SK-N-SH (cell line): ENCODE measurements at regions not wholly inside any gene's neighbourhood (a gene's known extent, or its start where the extent isn't known, plus 50 kb on each side); places are given as distances from the start of the nearest gene placed in this dataset.

Source experiments
- CTCF ChIA-PET: fragments of 300-600, 350-600 bp; formaldehyde crosslinking; extraction: SDS; loops from one replicate; lab custom pipeline; 2021; lab: Yijun Ruan, JAX
- POLR2A ChIA-PET: fragments of 350-600 bp; sonication (Branson Sonifier 250); formaldehyde crosslinking; extraction: SDS; loops from one replicate; lab custom pipeline; 2020; ENCODE audit warnings: antibody characterized with exemption, inconsistent platforms; lab: Yijun Ruan, JAX
- DNase-seq: peaks from one replicate; pipeline ENCODE4 v3.0.0; 2012
- H2AFZ ChIP-seq: fragments of 200-600 bp; sonication (generic); 2 replicates; pipeline ENCODE4 v1.8.1; 2016; ENCODE audit warnings: antibody characterized with exemption, mild to moderate bottlenecking, low read depth
- H3F3A ChIP-seq: fragments of 200-600 bp; sonication (generic); replicated peaks from 2 replicates; pipeline ENCODE3; 2016; ENCODE audit warnings: antibody characterized with exemption, mild to moderate bottlenecking; ENCODE audit not compliant: insufficient read depth
- H3K27ac ChIP-seq, 2 experiments: fragments of 200-500 bp in 1 of 2; fragments of 200-600 bp in 1 of 2; sonication (Bioruptor generic) in 1 of 2; sonication (generic), shearing (Covaris generic) in 1 of 2; 2 replicates each; pipeline versions ENCODE4 v1.5.1 to v1.6.1; 2014 to 2016; ENCODE audit warnings: low read depth in 2 of 2, inconsistent platforms in 1 of 2, low read length in 1 of 2, mild to moderate bottlenecking in 1 of 2, mixed read lengths in 1 of 2
- H3K27me3 ChIP-seq: fragments of 200-600 bp; sonication (generic), shearing (Covaris generic); 2 replicates; pipeline ENCODE4 v1.6.1; 2016; ENCODE audit warnings: mixed run types; ENCODE audit not compliant: insufficient read depth
- H3K36me3 ChIP-seq, 2 experiments: fragments of 200-500 bp in 1 of 2; fragments of 200-600 bp in 1 of 2; sonication (Bioruptor generic) in 1 of 2; sonication (generic) in 1 of 2; replicated peaks in 1 of 2; 2 replicates each; pipeline versions ENCODE3 to v1.5.1; 2014 to 2016; ENCODE audit warnings: low read length in 1 of 2, mild to moderate bottlenecking in 1 of 2; ENCODE audit not compliant: insufficient read depth in 2 of 2, control insufficient read depth in 1 of 2
- H3K4me1 ChIP-seq, 2 experiments: fragments of 200-500 bp in 1 of 2; fragments of 200-600 bp in 1 of 2; sonication (Bioruptor generic) in 1 of 2; sonication (generic), shearing (Covaris generic) in 1 of 2; 2 replicates each; pipeline versions ENCODE4 v1.5.1 to v1.6.1; 2014 to 2016; ENCODE audit warnings: low read depth in 1 of 2, low read length in 1 of 2, mixed run types in 1 of 2; ENCODE audit not compliant: insufficient read depth in 2 of 2, control insufficient read depth in 1 of 2
- H3K4me2 ChIP-seq: fragments of 200-600 bp; sonication (generic), shearing (Covaris generic); 2 replicates; pipeline ENCODE4 v1.6.1; 2017; ENCODE audit warnings: mixed run types
- H3K4me3 ChIP-seq, 2 experiments: fragments of 200-500 bp in 1 of 2; fragments of 200-600 bp in 1 of 2; sonication (Bioruptor generic) in 1 of 2; sonication (generic), shearing (Covaris generic) in 1 of 2; 2 replicates each; pipeline versions ENCODE4 v1.5.1 to v1.8.1; 2014 to 2016; ENCODE audit warnings: low read depth in 2 of 2, inconsistent platforms in 1 of 2, low read length in 1 of 2, mild to moderate bottlenecking in 1 of 2, mixed read lengths in 1 of 2, moderate library complexity in 1 of 2
- H3K79me2 ChIP-seq: fragments of 200-600 bp; sonication (generic); 2 replicates; pipeline ENCODE4 v1.8.1; 2017; ENCODE audit warnings: mild to moderate bottlenecking; ENCODE audit not compliant: insufficient read depth
- H3K9ac ChIP-seq: fragments of 200-600 bp; sonication (generic); 2 replicates; pipeline ENCODE4 v1.6.1; 2017; ENCODE audit warnings: mixed run types
- H3K9me2 ChIP-seq: fragments of 200-600 bp; sonication (generic); 2 replicates; pipeline ENCODE4 v1.6.1; 2017; ENCODE audit warnings: mixed run types
- H3K9me3 ChIP-seq: fragments of 200-600 bp; sonication (generic); 2 replicates; pipeline ENCODE4 v1.6.1; 2017; ENCODE audit warnings: mixed run types, mild to moderate bottlenecking, moderate library complexity
- H4K20me1 ChIP-seq: fragments of 200-600 bp; sonication (generic); 2 replicates; pipeline ENCODE4 v1.6.1; 2017; ENCODE audit warnings: mild to moderate bottlenecking, mixed run types; ENCODE audit not compliant: insufficient read depth
- CHD2 ChIP-seq: fragments of 150-350 bp; IDR thresholded peaks from 2 replicates; pipeline ENCODE4 v1.6.1; 2018; ENCODE audit warnings: low read length; ENCODE audit not compliant: partially characterized antibody
- EP300 ChIP-seq, 2 experiments: IDR thresholded peaks; 2 replicates each; pipeline versions ENCODE4 v1.4.0 to v1.6.1; 2012; ENCODE audit warnings: borderline replicate concordance in 1 of 2, low read depth in 1 of 2, low read length in 1 of 2
- FOSL2 ChIP-seq: IDR thresholded peaks from 2 replicates; pipeline ENCODE4 v1.4.0; 2012; ENCODE audit warnings: low read depth, mild to moderate bottlenecking, moderate library complexity, borderline replicate concordance
- FOXJ3 ChIP-seq: sonication (generic); formaldehyde crosslinking; IDR thresholded peaks from 2 replicates; pipeline ENCODE4 v1.5.1; 2020; ENCODE audit warnings: mild to moderate bottlenecking, missing genetic modification reagents
- FOXM1 ChIP-seq: IDR thresholded peaks from 2 replicates; pipeline ENCODE4 v1.4.0; 2012; ENCODE audit warnings: low read depth, mild to moderate bottlenecking
- GABPA ChIP-seq: IDR thresholded peaks from 2 replicates; pipeline ENCODE4 v1.4.0; 2012; ENCODE audit warnings: low read depth, mild to moderate bottlenecking
- IRF3 ChIP-seq: fragments of 150-350 bp; IDR thresholded peaks from 2 replicates; pipeline ENCODE4 v1.6.1; 2016; ENCODE audit warnings: mild to moderate bottlenecking, low read depth, low read length
- JUND ChIP-seq: IDR thresholded peaks from 2 replicates; pipeline ENCODE4 v1.4.0; 2012
- MAX ChIP-seq: IDR thresholded peaks from 2 replicates; pipeline ENCODE4 v1.4.0; 2012; ENCODE audit warnings: low read depth
- MXI1 ChIP-seq: IDR thresholded peaks from 2 replicates; pipeline ENCODE4 v1.6.1; 2012; ENCODE audit warnings: mild to moderate bottlenecking, low read depth, low read length, improper control_type of control experiment
- NFIC ChIP-seq: IDR thresholded peaks from 2 replicates; pipeline ENCODE4 v1.4.0; 2012; ENCODE audit warnings: borderline replicate concordance
- NRF1 ChIP-seq: IDR thresholded peaks from 2 replicates; pipeline ENCODE4 v1.6.1; 2012; ENCODE audit warnings: low read depth, mild to moderate bottlenecking, low read length
- PBX3 ChIP-seq: IDR thresholded peaks from 2 replicates; pipeline ENCODE4; 2012
- POLR2AphosphoS5 ChIP-seq: IDR thresholded peaks from 2 replicates; pipeline ENCODE4 v1.6.1; 2012; ENCODE audit warnings: low read depth, low read length
- RAD21 ChIP-seq: IDR thresholded peaks from 2 replicates; pipeline ENCODE4 v1.6.1; 2012; ENCODE audit warnings: mild to moderate bottlenecking, low read length
- RCOR1 ChIP-seq: fragments of 150-350 bp; IDR thresholded peaks from 2 replicates; pipeline ENCODE4 v1.6.1; 2017; ENCODE audit warnings: antibody characterized with exemption, low read length
- RFX5 ChIP-seq: IDR thresholded peaks from 2 replicates; pipeline ENCODE4 v1.6.1; 2012; ENCODE audit warnings: mild to moderate bottlenecking, improper control_type of control experiment, low read length
- RXRA ChIP-seq: IDR thresholded peaks from 2 replicates; pipeline ENCODE4 v1.4.0; 2012; ENCODE audit warnings: low read depth, mild to moderate bottlenecking, borderline replicate concordance
- SIN3A ChIP-seq: IDR thresholded peaks from 2 replicates; pipeline ENCODE4 v1.6.1; 2012; ENCODE audit warnings: low read depth, mild to moderate bottlenecking, low read length, moderate library complexity, borderline replicate concordance
- SMC3 ChIP-seq: IDR thresholded peaks from 2 replicates; pipeline ENCODE4 v1.6.1; 2012; ENCODE audit warnings: low read depth, low read length, improper control_type of control experiment
- TCF12 ChIP-seq: IDR thresholded peaks from 2 replicates; pipeline ENCODE4 v1.4.0; 2012
- TEAD4 ChIP-seq: IDR thresholded peaks from 2 replicates; pipeline ENCODE4 v1.4.0; 2012; ENCODE audit warnings: mild to moderate bottlenecking, borderline replicate concordance; ENCODE audit not compliant: insufficient read depth
- YY1 ChIP-seq: IDR thresholded peaks from 2 replicates; pipeline ENCODE4 v1.4.0; 2012; ENCODE audit warnings: low read depth, mild to moderate bottlenecking
- WGBS: methylation state at CpG from one replicate; pipeline ENCODE4 v1.1.6; 2017; ENCODE audit warnings: low lambda C conversion rate; 5-methylcytosine and 5-hydroxymethylcytosine counted together
- TF ChIP-seq, protein P1 (sequence below): IDR thresholded peaks from 2 replicates; pipeline ENCODE4 v1.4.0; 2012; ENCODE audit warnings: low read depth, borderline replicate concordance
- TF ChIP-seq, protein P2 (sequence below): fragments of 150-350 bp; IDR thresholded peaks from 2 replicates; pipeline ENCODE4 v1.6.1; 2017; ENCODE audit warnings: antibody characterized with exemption, low read length, low read depth, borderline replicate concordance

- Histone ChIP-seq H3K79me2 (no peaks in the 10 kb centered on the region), H3K4me3 (no peak overlapping the region), H3K27ac (peak overlapping the region; percentile 16 to 58; a peak in 2 of 4 replicates), H3K9ac (no peak overlapping the region), H3K27me3 (no peaks in the 10 kb centered on the region), H3K36me3 (no peaks in the 10 kb centered on the region), H3F3A (peaks cover 3% of the 10 kb centered on the region), H2AFZ (no peak overlapping the region), H3K9me2 (no peaks in the 10 kb centered on the region), H3K4me2 (no peak overlapping the region), H3K9me3 (no peaks in the 10 kb centered on the region), H3K4me1 (no peaks in the 10 kb centered on the region), H4K20me1 (no peaks in the 10 kb centered on the region)
- POLR2A ChIA-PET: no interaction called here
- 56% methylated on average over 2 of the region's 2 CpGs for WGBS
- no peak for DNase-seq
- CTCF ChIA-PET: no interaction called here
- no peak for TF ChIP-seq FOSL2
- peak; percentile 54 for TF ChIP-seq PBX3
- TF ChIP-seq TCF12: peak; percentile 71
Measured at GRCh38 chr3:153925841-153926514, 195.2 kb upstream of the ARHGEF26 start.

DNA sequence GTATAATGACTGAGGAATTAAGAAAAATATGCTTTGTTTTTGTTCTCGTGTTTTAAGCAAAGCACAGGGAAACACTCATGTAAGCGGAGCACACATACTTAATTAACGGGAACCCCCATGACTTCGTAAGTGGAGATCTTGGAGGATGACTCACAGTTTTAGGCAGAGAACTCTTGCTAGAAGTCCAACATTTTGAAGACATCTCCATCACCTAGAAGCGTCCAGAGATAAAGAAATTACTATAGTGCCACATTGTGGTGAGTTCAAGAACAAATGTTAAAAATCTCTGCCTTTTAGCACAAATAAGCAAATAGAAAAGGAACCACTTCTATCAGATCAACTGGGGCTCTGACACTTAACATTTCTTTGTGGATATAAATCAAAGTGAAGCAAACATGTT lies 194.1 kb upstream of the ARHGEF26 start:
- Histone ChIP-seq H3K4me1 (no peaks in the 10 kb centered on the region), H3F3A (peaks cover 3% of the 10 kb centered on the region), H3K4me2 (no peak overlapping the region; the same call in 1 of the 2 replicates), H3K79me2 (no peaks in the 10 kb centered on the region), H3K27me3 (no peaks in the 10 kb centered on the region), H3K9me3 (no peaks in the 10 kb centered on the region), H3K4me3 (no peak overlapping the region), H3K27ac (no peak overlapping the region; a peak in 1 of 4 replicates), H3K9ac (no peak overlapping the region), H4K20me1 (no peaks in the 10 kb centered on the region), H3K9me2 (no peaks in the 10 kb centered on the region), H3K36me3 (no peaks in the 10 kb centered on the region), H2AFZ (no peak overlapping the region)
- CTCF ChIA-PET: no interaction called here
- 46% methylated on average over 5 of the region's 5 CpGs for WGBS
- no peak for DNase-seq
- POLR2A ChIA-PET: no interaction called here
- TF ChIP-seq EP300 (IDR thresholded peaks at IDR 0.05; ENCODE audit: borderline replicate concordance in 1 of 2, low read depth in 1 of 2, low read length in 1 of 2) (no peak), TCF12 (no peak), NFIC (no peak), SIN3A (no peak), FOXM1 (no peak), SMC3 (peak; percentile 26; the same call in 1 of the 2 replicates), NRF1 (no peak), GABPA (no peak), FOSL2 (0 out of 2 replicates have a peak, but pooled peaks have one; percentile 10), MXI1 (no peak), RAD21 (peak; percentile 48), TEAD4 (no peak), RFX5 (no peak), FOXJ3 (CRISPR knock-in tag) (no peak), RXRA (no peak), JUND (no peak), RCOR1 (no peak), MAX (no peak), IRF3 (no peak), POLR2AphosphoS5 (no peak), YY1 (no peak), CHD2 (no peak)
- TF ChIP-seq, protein P1, sequence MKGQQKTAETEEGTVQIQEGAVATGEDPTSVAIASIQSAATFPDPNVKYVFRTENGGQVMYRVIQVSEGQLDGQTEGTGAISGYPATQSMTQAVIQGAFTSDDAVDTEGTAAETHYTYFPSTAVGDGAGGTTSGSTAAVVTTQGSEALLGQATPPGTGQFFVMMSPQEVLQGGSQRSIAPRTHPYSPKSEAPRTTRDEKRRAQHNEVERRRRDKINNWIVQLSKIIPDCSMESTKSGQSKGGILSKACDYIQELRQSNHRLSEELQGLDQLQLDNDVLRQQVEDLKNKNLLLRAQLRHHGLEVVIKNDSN: no peak
- TF ChIP-seq, protein P2, sequence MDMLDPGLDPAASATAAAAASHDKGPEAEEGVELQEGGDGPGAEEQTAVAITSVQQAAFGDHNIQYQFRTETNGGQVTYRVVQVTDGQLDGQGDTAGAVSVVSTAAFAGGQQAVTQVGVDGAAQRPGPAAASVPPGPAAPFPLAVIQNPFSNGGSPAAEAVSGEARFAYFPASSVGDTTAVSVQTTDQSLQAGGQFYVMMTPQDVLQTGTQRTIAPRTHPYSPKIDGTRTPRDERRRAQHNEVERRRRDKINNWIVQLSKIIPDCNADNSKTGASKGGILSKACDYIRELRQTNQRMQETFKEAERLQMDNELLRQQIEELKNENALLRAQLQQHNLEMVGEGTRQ: no peak
